Mesothelial cell of epicardium (in vitro differentiated cells): ENCODE measurements at regions not wholly inside any gene's neighbourhood (a gene's known extent, or its start where the extent isn't known, plus 50 kb on each side); places are given as distances from the start of the nearest gene placed in this dataset.

Experiments
- DNase-seq, 2 experiments: peaks; one replicate each; pipeline ENCODE4 v3.0.0; 2021; ENCODE audit warnings: low spot score in 2 of 2; ENCODE audit not compliant: unreplicated experiment in 2 of 2
- H3K27ac Mint-ChIP-seq: 2 replicates; pipeline ENCODE4 v1.8.0; 2021; ENCODE audit warnings: mixed read lengths
- H3K27me3 Mint-ChIP-seq: 2 replicates; pipeline ENCODE4 v1.8.0; 2021; ENCODE audit warnings: low read depth, mixed read lengths
- H3K36me3 Mint-ChIP-seq: 2 replicates; pipeline ENCODE4 v1.8.0; 2021; ENCODE audit warnings: mixed read lengths
- H3K4me1 Mint-ChIP-seq: 2 replicates; pipeline ENCODE4 v1.8.0; 2021; ENCODE audit warnings: mixed read lengths
- H3K4me3 Mint-ChIP-seq: 2 replicates; pipeline ENCODE4 v1.8.0; 2021; ENCODE audit warnings: mild to moderate bottlenecking, moderate library complexity, mixed read lengths
- H3K9me3 Mint-ChIP-seq: 2 replicates; pipeline ENCODE4 v1.8.0; 2021; ENCODE audit warnings: mixed read lengths
- TF ChIP-seq, protein P1 (sequence below): fragments of 200-600 bp; sonication (generic); IDR thresholded peaks from one replicate; pipeline ENCODE4 v1.5.0; 2021; ENCODE audit warnings: antibody characterized with exemption; ENCODE audit not compliant: unreplicated experiment

GRCh38 chr2:47653036-47653435 is 82.3 kb upstream of the KCNK12 start:
- Mint-ChIP-seq H3K27me3 (no peaks in the 10 kb centered on the region), H3K9me3 (peaks cover 5% of the 10 kb centered on the region), H3K27ac (no peak overlapping the region), H3K4me1 (peaks cover 13% of the 10 kb centered on the region), H3K4me3 (no peak overlapping the region), H3K36me3 (no peaks in the 10 kb centered on the region)
- DNase-seq, result no peak
- TF ChIP-seq, protein P1, sequence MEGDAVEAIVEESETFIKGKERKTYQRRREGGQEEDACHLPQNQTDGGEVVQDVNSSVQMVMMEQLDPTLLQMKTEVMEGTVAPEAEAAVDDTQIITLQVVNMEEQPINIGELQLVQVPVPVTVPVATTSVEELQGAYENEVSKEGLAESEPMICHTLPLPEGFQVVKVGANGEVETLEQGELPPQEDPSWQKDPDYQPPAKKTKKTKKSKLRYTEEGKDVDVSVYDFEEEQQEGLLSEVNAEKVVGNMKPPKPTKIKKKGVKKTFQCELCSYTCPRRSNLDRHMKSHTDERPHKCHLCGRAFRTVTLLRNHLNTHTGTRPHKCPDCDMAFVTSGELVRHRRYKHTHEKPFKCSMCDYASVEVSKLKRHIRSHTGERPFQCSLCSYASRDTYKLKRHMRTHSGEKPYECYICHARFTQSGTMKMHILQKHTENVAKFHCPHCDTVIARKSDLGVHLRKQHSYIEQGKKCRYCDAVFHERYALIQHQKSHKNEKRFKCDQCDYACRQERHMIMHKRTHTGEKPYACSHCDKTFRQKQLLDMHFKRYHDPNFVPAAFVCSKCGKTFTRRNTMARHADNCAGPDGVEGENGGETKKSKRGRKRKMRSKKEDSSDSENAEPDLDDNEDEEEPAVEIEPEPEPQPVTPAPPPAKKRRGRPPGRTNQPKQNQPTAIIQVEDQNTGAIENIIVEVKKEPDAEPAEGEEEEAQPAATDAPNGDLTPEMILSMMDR, result no peak

- DNase-seq, result no peak
- Mint-ChIP-seq H3K27me3 (no peaks in the 10 kb centered on the region), H3K4me1 (peaks cover 13% of the 10 kb centered on the region), H3K9me3 (peaks cover 11% of the 10 kb centered on the region), H3K27ac (no peak overlapping the region), H3K4me3 (no peak overlapping the region), H3K36me3 (no peaks in the 10 kb centered on the region)
- TF ChIP-seq, protein P1, result no peak
Observed at GRCh38 chr2:47652061-47652690, 81.4 kb upstream of the KCNK12 start.

DNA sequence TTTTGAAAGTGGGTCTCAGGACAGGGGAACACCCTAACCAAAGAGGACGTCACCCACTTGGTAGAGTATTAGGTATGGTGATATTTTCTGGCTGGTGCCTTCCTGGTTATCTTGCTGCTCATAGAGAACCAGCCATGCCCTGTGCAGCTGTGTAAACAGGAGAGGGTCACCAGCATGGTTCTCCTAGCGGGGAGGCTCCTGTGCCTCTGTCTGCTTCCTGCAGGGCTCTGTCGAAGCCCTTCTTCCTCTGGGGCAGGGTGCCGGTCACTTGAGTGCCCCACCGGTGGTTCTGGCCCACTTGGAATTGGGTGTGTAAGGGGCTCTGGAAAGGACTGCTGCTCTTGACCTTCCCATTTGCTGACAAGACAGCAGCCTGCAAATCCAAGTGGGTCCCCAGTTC is 80.5 kb upstream of the KCNK12 start:
- no peak overlapping the region for H3K27ac Mint-ChIP-seq
- no peak for DNase-seq
- H3K4me3 Mint-ChIP-seq, result no peak overlapping the region
- no peaks in the 10 kb centered on the region for H3K27me3 Mint-ChIP-seq
- no peaks in the 10 kb centered on the region for H3K36me3 Mint-ChIP-seq
- peaks cover 11% of the 10 kb centered on the region for H3K9me3 Mint-ChIP-seq
- H3K4me1 Mint-ChIP-seq, result peaks cover 13% of the 10 kb centered on the region
- TF ChIP-seq, protein P1, result no peak

- Mint-ChIP-seq H3K4me1 (peaks cover 13% of the 10 kb centered on the region), H3K4me3 (no peak overlapping the region), H3K27me3 (no peaks in the 10 kb centered on the region), H3K36me3 (no peaks in the 10 kb centered on the region), H3K9me3 (peaks cover 11% of the 10 kb centered on the region), H3K27ac (no peak overlapping the region)
- TF ChIP-seq, protein P1, result no peak
- no peak for DNase-seq
Observed at GRCh38 chr2:47650001-47650535, 79.3 kb upstream of the KCNK12 start.

DNA sequence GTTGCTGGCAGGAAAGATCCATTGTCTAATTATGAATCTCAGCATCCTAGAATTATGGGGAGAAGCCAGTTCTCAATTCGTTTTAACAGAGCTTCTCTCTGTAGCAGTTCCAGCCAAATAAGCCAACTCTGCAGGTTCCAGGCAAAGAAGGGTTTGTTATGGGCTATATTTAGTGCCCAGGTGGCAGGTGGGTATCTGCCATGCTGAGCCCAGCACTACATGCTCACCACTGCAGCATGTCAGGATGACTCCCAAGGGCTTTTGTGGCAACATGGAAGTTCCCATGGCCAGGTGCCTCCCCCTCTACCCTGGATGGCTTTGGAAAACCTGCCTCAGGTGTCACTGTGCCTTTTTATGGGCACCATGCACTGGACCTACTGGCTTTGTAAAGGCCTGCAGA is 74.5 kb upstream of the KCNK12 start:
- H3K4me3 Mint-ChIP-seq, result no peak overlapping the region
- DNase-seq, result no peak
- TF ChIP-seq, protein P1, result no peak
- H3K9me3 Mint-ChIP-seq, result peaks cover 11% of the 10 kb centered on the region
- H3K27me3 Mint-ChIP-seq, result no peaks in the 10 kb centered on the region
- H3K27ac Mint-ChIP-seq, result no peak overlapping the region
- no peaks in the 10 kb centered on the region for H3K4me1 Mint-ChIP-seq
- no peaks in the 10 kb centered on the region for H3K36me3 Mint-ChIP-seq
